GM19351 (cell line): ENCODE measurements at regions not wholly inside any gene's neighbourhood (a gene's known extent, or its start where the extent isn't known, plus 50 kb on each side); places are given as distances from the start of the nearest gene placed in this dataset.

Experiments
- ATAC-seq: cut with Tn5 transposase; IDR thresholded peaks from one replicate; pipeline ENCODE4 v1.9.1; 2021; ENCODE audit warnings: mild to moderate bottlenecking, moderate library complexity; ENCODE audit not compliant: unreplicated experiment

- no peak for ATAC-seq
These were observed 50.1 kb upstream of the ADRA2C start for GRCh38 chr4:3715855-3716630.

GRCh38 chr4:3715061-3715854 lies 50.9 kb upstream of the ADRA2C start:
- no peak for ATAC-seq

DNA sequence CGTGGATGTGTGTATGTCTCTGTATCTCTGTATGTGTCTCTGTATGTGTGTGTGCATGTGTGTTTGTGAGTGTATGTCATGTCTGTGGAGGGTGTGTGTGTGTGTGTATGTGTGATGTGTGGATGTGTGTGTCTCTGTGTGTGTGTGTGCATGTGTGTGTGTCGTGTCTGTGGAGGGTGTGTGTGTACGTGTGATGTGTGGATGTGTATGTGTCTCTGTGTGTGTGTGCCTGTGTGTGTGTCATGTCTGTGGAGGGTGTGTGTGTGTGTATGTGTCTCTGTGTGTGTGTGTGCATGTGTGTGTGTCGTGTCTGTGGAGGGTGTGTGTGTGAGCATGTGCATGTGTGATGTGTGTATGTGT lies 51.6 kb upstream of the ADRA2C start:
- no peak for ATAC-seq

- ATAC-seq: no peak
These were observed 52.2 kb upstream of the ADRA2C start for GRCh38 chr4:3713817-3714641.

- no peak for ATAC-seq
These were observed 52.8 kb upstream of the ADRA2C start for GRCh38 chr4:3713346-3713745.

GRCh38 chr4:3712936-3713335 lies 53.2 kb upstream of the ADRA2C start:
- no peak for ATAC-seq

GRCh38 chr4:3712112-3712805 lies 53.9 kb upstream of the ADRA2C start:
- ATAC-seq: no peak

GRCh38 chr4:3711183-3712111 lies 54.7 kb upstream of the ADRA2C start:
- ATAC-seq: no peak

- no peak for ATAC-seq
These were observed 55.6 kb upstream of the ADRA2C start for GRCh38 chr4:3710451-3711182.

DNA sequence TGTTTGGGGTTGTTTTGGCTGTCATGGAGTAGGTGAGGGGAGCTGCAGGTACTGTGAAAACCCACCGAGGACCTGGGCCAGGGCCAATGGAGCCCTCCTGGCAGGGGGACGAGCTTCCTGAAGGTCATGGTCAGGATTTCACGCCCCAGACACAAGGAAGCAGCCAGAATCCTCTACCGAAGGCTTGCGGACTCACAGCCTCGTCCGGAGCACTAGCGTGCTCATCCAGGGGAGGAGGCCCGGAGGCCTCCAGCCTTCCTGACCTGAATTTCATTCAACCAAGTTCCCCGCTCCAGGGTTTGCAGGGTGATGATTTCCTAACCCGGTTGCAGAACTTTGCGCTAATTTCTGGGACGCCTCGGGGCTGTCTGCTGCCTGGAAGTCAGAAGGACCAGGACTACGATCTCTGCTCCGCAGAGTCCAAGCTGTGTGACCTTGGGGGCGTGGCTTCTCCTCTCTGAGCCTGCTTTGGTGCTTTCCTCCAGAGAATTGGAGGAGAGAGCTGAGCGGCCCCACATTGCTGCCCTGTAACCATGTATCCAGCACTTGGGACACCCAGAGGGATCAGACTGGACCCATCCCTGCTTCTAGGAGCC lies 56.2 kb upstream of the ADRA2C start:
- no peak for ATAC-seq

DNA sequence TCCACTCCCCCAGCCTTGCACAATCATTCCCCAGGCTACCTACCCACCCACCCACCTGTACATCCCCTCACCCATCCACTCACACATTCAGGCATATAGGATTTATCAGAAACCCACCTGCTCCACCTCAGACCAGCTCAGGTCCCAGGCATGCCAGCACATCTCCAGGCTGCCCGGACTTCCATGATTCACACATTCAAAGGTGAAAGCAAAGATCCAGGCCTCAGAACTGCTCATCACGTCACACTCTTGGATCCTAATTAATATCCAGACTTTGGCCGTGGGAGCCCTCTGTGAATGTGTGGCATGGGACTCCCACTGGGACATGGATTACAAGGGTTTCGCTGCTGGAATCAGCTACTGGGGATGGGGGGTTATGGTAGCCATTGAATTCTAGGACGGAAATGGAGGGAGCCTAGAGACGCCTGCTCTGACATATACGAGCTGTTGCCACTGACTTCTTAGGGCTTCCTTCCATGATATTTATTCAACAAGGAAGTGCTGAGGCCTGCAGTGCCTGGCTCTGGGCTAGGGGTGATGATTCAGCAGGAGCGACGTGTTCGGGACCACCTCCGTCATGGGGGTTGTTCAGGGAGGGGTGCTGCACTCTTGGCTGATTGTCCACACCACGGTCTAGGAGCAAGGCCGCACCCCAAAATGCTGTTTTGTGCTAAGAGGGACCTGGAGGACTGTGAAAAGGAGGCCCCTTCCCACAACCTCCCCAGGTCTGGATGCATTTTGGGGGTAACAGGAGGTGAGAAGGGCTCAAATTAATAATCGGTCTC lies 56.9 kb upstream of the ADRA2C start:
- ATAC-seq: no peak

DNA sequence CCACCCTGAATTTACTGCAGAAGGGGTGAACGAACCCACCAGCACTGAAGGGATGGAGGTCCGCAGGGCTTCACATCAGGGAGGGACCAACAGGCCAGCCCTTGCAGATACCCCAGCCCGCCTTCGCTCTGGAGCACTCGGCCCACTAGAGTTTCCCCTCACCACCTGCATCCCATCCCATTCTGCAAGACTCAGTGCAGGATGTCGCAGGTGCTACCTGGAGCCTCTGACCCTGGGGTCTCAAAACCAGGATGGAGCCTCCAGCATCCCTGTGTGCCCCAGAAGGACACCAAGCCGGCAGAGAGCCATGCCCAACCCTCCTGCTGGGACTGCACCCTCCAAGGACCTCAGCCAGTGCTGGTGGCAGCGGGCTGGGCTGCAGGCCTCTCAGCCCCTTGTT lies 57.6 kb upstream of the ADRA2C start:
- ATAC-seq: no peak

DNA sequence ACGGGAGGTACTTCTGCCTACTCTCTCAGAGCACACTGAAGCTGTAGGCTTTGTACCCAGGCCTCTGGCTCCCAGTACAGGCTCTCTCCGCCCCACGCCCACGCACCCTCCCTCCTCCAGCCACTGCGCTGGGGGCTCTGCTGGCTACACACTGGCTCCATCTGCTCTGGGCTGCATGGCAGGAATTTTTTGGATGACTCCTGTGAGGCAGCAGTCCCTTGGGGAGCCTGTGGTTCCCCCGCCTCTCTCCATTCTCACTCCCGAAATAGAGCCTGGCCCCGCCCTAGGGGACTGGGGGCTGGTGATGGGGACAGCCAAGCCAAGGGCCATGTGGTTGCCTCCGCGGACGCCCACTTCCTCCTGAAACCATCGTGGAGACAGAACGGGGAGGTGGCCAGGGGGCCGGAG lies 58.1 kb upstream of the ADRA2C start:
- no peak for ATAC-seq

DNA sequence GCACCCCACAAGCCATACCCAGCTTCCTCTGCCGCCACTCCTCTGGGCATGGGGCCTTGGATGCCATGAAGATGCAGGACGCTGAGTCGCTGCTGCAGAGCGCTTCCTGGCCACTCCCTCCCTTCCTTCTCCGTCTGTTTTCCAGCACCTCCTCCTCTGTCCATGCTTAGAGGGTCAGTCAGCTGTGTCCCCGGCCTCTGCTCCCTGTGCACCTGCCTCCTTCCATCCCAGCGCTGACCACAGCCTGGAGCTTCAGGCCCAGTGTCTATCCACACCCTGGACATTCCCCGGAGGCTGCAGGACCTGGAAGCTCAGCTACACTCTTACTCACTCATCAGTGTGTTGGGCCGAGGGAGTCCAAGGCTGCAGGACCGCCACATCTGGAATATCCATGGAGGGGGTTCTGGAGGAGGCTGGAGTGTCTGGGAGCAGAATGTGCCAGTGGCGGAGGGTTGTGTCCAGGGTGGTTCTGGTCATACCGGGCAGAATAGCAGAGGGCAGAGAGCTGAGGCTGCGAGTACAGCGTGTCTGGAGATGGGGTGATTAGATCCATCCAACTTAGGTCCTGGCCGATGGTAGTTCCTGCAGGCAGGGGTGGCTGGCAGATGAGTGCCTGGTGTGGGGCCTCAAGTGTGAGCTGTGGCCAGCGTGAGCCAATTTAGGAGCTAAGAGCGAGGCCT lies 58.6 kb upstream of the ADRA2C start:
- ATAC-seq: no peak

GRCh38 chr4:3706565-3707422 lies 59.4 kb upstream of the ADRA2C start:
- ATAC-seq: no peak

- no peak for ATAC-seq
These were observed 60.1 kb upstream of the ADRA2C start for GRCh38 chr4:3706111-3706511.
